Activated T-helper 1 cell treated with Interleukin-2 at 50 U/mL for 16 hours (primary cell): ENCODE measurements at regions not wholly inside any gene's neighbourhood (a gene's known extent, or its start where the extent isn't known, plus 50 kb on each side); places are given as distances from the start of the nearest gene placed in this dataset.

Experiments used
- DNase-seq: peaks from one replicate; pipeline ENCODE4 v3.0.0-alpha.2; 2020; ENCODE audit warnings: low read depth

- no peak for DNase-seq
Observed at GRCh38 chr6:143621876-143622605, 55.7 kb upstream of the PHACTR2 start.

- no peak for DNase-seq
Observed at GRCh38 chr6:143621159-143621873, 56.4 kb upstream of the PHACTR2 start.

GRCh38 chr6:143620447-143620846 is 57.3 kb upstream of the PHACTR2 start:
- DNase-seq: no peak

GRCh38 chr6:143619824-143620401 is 57.9 kb upstream of the PHACTR2 start:
- no peak for DNase-seq

GRCh38 chr6:143616741-143617140 is 61.0 kb upstream of the PHACTR2 start:
- no peak for DNase-seq

GRCh38 chr6:143615785-143616184 is 62.0 kb upstream of the PHACTR2 start:
- DNase-seq: no peak

- DNase-seq: no peak
Observed at GRCh38 chr6:143614235-143614634, 63.5 kb upstream of the PHACTR2 start.

GRCh38 chr6:143613749-143614148 is 64.0 kb upstream of the PHACTR2 start:
- no peak for DNase-seq

GRCh38 chr6:143612186-143612585 is 65.6 kb upstream of the PHACTR2 start:
- DNase-seq: no peak

- DNase-seq: no peak
Observed at GRCh38 chr6:143611580-143611979, 66.2 kb upstream of the PHACTR2 start.

- DNase-seq: no peak
Observed at GRCh38 chr6:143609972-143610371, 67.8 kb upstream of the PHACTR2 start.

- no peak for DNase-seq
Observed at GRCh38 chr6:143609501-143609900, 68.3 kb upstream of the PHACTR2 start.

GRCh38 chr6:143608906-143609305 is 68.9 kb upstream of the PHACTR2 start:
- DNase-seq: no peak

GRCh38 chr6:143607974-143608373 is 69.8 kb upstream of the PHACTR2 start:
- DNase-seq: no peak

- no peak for DNase-seq
Observed at GRCh38 chr6:143607168-143607567, 70.6 kb upstream of the PHACTR2 start.

- no peak for DNase-seq
Observed at GRCh38 chr6:143605906-143606521, 71.8 kb upstream of the PHACTR2 start.

GRCh38 chr6:143603455-143603854 is 74.3 kb upstream of the PHACTR2 start:
- no peak for DNase-seq

- DNase-seq: no peak
Observed at GRCh38 chr6:143601504-143601903, 76.3 kb upstream of the PHACTR2 start.

- no peak for DNase-seq
Observed at GRCh38 chr6:143600821-143601220, 76.9 kb upstream of the PHACTR2 start.

- no peak for DNase-seq
Observed at GRCh38 chr6:143598466-143599080, 79.2 kb upstream of the PHACTR2 start.

- no peak for DNase-seq
Observed at GRCh38 chr6:143596866-143597265, 80.9 kb upstream of the PHACTR2 start.

GRCh38 chr6:143595251-143596036 is 82.3 kb upstream of the PHACTR2 start:
- no peak for DNase-seq
